ENCODE measurements at regions not wholly inside any gene's neighbourhood (a gene's known extent, or its start where the extent isn't known, plus 50 kb on each side); places are given as distances from the start of the nearest gene placed in this dataset.

DNA sequence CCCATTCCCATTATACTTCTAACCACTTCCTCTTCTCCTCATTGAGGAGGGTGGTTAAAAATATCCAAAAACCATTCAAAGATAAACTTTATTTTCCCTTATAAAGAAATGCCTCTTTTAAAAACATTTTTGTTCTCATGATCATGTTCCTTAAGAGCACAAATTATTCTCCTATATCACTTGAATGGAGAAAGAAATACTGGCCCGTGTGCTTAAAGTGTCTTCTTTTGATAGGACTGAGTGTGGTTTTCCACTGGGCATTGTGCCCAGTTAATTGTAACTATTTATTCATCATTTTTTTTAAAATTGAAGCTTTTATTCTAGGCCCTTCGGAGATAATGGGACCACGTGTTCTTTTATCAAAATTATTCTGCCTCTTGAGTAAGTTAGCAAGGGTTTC lies 871.5 kb downstream of the QKI start:
- Histone ChIP-seq H3K27ac (ENCODE audit: low read length) (no peak overlapping the region), H3K36me3 (ENCODE audit: control insufficient read depth in 2 of 2, insufficient read depth in 2 of 2, low read length in 2 of 2) (no peaks in the 10 kb centered on the region), H3K9me3 (ENCODE audit: control insufficient read depth in 2 of 2, low read length in 2 of 2) (peaks cover 0 to 3% of the 10 kb centered on the region in 2 donors)

DNA sequence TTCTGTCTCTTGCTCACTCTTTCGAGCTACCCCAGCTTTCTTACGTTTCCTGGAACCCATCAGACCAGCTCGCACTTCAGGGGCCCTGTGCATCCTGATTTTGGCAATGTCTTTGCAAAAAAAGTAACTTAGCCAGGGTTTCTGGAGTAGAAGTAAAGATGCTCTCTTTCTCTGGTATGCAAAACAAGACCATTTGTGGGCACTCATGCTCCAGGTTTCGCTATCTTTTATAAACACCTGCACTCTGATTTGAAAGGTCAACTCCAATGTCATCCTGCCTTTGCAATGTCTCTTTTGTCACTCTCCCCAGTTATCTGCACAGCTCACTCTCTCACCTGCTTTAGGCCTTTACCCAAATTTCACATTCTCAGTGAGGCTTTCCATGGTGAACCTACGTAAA lies 869.1 kb downstream of the QKI start:
- Histone ChIP-seq H3K4me3 (ENCODE audit: low read length in 2 of 2) (no peak overlapping the region), H3K27ac (ENCODE audit: low read length) (no peak overlapping the region), H3K9ac (ENCODE audit: low read length in 2 of 2) (no peak overlapping the region), H3K4me1 (ENCODE audit: control insufficient read depth, insufficient read depth, low read length) (no peaks in the 10 kb centered on the region), H3K27me3 (ENCODE audit: control insufficient read depth in 1 of 2, insufficient read depth in 2 of 2, low read length in 2 of 2) (no peaks in the 10 kb centered on the region), H3K36me3 (ENCODE audit: control insufficient read depth in 2 of 2, insufficient read depth in 2 of 2, low read length in 2 of 2) (no peaks in the 10 kb centered on the region), H3K9me3 (ENCODE audit: control insufficient read depth in 2 of 2, low read length in 2 of 2) (no peaks in the 10 kb centered on the region)

More for the DNA sequence above, 871.5 kb downstream of the QKI start:
- Histone ChIP-seq H3K9ac (ENCODE audit: low read length in 2 of 2) (no peak overlapping the region), H3K4me3 (ENCODE audit: low read length in 2 of 2) (no peak overlapping the region), H3K4me1 (ENCODE audit: control insufficient read depth, insufficient read depth, low read length) (no peaks in the 10 kb centered on the region), H3K27me3 (ENCODE audit: control insufficient read depth in 1 of 2, insufficient read depth in 2 of 2, low read length in 2 of 2) (no peaks in the 10 kb centered on the region)

DNA sequence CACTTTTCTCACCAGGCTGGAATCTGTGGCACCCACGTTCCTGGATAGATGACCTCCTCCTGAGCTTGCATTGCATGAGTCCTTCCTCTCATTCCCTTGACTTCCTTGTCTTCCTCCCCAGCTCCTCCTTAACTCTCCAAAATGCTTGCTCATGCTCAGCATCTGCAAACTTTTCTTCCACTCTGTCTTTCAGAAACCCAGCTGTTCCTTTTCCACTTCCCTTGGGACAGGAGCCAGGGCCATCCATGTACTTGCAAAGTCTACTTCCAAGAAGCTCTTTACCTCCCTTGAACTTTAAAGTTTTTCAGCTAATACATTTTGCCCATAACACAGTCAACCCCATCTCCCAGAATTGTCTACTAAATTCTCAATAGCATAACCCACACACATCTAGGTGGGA lies 861.7 kb downstream of the QKI start:
- Histone ChIP-seq H3K9ac (ENCODE audit: low read length in 2 of 2) (no peak overlapping the region), H3K9me3 (ENCODE audit: control insufficient read depth in 2 of 2, low read length in 2 of 2) (no peaks in the 10 kb centered on the region), H3K27me3 (ENCODE audit: control insufficient read depth in 1 of 2, insufficient read depth in 2 of 2, low read length in 2 of 2) (no peaks in the 10 kb centered on the region), H3K27ac (ENCODE audit: low read length) (no peak overlapping the region), H3K36me3 (ENCODE audit: control insufficient read depth in 2 of 2, insufficient read depth in 2 of 2, low read length in 2 of 2) (no peaks in the 10 kb centered on the region), H3K4me1 (ENCODE audit: control insufficient read depth, insufficient read depth, low read length) (no peaks in the 10 kb centered on the region), H3K4me3 (ENCODE audit: low read length in 2 of 2) (no peak overlapping the region)

DNA sequence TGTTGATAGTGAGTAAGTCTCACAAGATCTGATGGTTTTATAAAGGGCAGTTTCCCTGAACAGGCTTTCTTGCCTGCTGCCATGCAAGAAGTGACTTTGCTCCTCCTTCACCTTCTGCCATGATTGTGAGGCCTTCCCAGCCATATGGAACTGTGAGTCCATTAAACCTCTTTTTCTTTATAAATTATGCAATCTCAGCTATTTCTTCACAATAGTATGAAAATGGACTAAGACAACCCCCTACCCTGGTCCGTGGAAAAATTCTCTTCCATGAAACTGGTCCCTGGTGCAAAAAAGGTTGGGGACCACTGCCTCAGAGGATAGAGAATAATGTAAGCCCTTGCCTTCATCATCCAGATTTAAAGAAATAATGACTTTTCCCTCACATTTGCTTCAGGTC lies 861.3 kb downstream of the QKI start:
- Histone ChIP-seq H3K27me3 (ENCODE audit: control insufficient read depth in 1 of 2, insufficient read depth in 2 of 2, low read length in 2 of 2) (no peaks in the 10 kb centered on the region), H3K9ac (ENCODE audit: low read length in 2 of 2) (no peak overlapping the region), H3K4me3 (ENCODE audit: low read length in 2 of 2) (no peak overlapping the region)

DNA sequence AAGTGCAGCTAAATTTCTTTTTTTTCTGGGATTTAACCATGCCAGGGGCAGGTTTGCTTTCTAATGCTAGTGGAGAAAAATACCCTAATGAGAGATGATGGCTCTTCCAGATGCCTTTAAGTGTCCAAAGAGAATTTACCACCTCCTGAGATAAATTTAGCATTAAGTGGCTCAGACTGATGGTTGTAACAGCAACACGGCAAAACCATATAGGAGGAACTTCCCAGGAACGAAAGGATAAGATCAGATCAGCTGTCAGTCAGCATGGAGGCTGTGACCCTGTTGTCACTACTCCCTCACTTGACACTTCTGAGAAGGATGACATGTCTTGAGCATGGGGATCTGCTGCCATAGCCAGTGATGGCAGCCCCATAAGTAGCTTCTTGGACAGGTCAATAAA lies 860.0 kb downstream of the QKI start:
- H3K4me3 ChIP-seq (ENCODE audit: low read length in 2 of 2): no peak overlapping the region
- H3K27ac ChIP-seq (ENCODE audit: low read length): no peak overlapping the region
- no peak overlapping the region for H3K9ac ChIP-seq (ENCODE audit: low read length in 2 of 2)
- H3K4me1 ChIP-seq (ENCODE audit: control insufficient read depth, insufficient read depth, low read length): no peaks in the 10 kb centered on the region
- H3K27me3 ChIP-seq (ENCODE audit: control insufficient read depth in 1 of 2, insufficient read depth in 2 of 2, low read length in 2 of 2): no peaks in the 10 kb centered on the region
- no peaks in the 10 kb centered on the region for H3K9me3 ChIP-seq (ENCODE audit: control insufficient read depth in 2 of 2, low read length in 2 of 2)
- H3K36me3 ChIP-seq (ENCODE audit: control insufficient read depth in 2 of 2, insufficient read depth in 2 of 2, low read length in 2 of 2): no peaks in the 10 kb centered on the region

More for the DNA sequence above, 861.3 kb downstream of the QKI start:
- Histone ChIP-seq H3K4me1 (ENCODE audit: control insufficient read depth, insufficient read depth, low read length) (no peaks in the 10 kb centered on the region), H3K9me3 (ENCODE audit: control insufficient read depth in 2 of 2, low read length in 2 of 2) (no peaks in the 10 kb centered on the region), H3K36me3 (ENCODE audit: control insufficient read depth in 2 of 2, insufficient read depth in 2 of 2, low read length in 2 of 2) (no peaks in the 10 kb centered on the region), H3K27ac (ENCODE audit: low read length) (no peak overlapping the region)

DNA sequence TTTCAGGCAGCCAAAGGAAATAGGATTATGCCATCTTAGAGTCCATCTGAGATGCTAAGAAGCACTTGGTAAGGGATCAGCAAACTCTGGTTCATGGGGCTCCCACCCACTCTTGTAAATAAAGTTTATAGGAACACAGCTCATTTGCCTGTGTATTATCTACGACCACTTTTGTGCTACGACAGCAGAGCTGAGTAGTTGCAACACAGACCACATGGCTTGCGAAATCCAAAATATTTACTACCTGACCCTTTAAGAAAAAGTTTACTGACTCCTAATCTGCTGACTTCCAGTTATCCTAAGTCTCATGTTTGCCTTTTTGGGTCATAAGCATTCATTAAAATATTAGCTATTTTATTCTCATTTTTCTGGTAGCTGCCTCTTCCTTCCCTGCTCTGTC lies 859.0 kb downstream of the QKI start:
- Histone ChIP-seq H3K4me3 (ENCODE audit: low read length in 2 of 2) (no peak overlapping the region), H3K9ac (ENCODE audit: low read length in 2 of 2) (no peak overlapping the region), H3K4me1 (ENCODE audit: control insufficient read depth, insufficient read depth, low read length) (no peaks in the 10 kb centered on the region), H3K36me3 (ENCODE audit: control insufficient read depth in 2 of 2, insufficient read depth in 2 of 2, low read length in 2 of 2) (no peaks in the 10 kb centered on the region), H3K9me3 (ENCODE audit: control insufficient read depth in 2 of 2, low read length in 2 of 2) (no peaks in the 10 kb centered on the region), H3K27ac (ENCODE audit: low read length) (no peak overlapping the region), H3K27me3 (ENCODE audit: control insufficient read depth in 1 of 2, insufficient read depth in 2 of 2, low read length in 2 of 2) (no peaks in the 10 kb centered on the region)

DNA sequence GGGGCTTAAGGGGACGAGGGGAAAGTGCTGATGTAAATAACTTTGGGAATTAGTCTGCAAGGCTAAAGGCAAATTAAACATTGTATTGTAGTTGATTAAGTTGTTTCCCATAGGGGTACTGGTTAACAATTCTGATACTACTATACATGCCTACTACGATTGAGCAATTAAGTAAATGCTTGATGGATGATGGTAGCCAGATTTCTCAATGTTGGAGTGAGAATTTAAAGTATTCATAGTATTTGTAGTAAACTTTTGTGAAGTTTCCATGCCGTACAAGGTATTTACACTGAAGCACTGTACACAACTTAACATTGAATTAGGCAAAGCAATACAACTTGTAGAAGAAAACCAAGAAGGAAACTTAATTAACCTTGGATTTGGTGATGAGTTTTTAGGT lies 852.3 kb downstream of the QKI start:
- Histone ChIP-seq H3K9ac (ENCODE audit: low read length in 2 of 2) (no peak overlapping the region), H3K4me1 (ENCODE audit: control insufficient read depth, insufficient read depth, low read length) (no peaks in the 10 kb centered on the region), H3K27ac (ENCODE audit: low read length) (no peak overlapping the region), H3K9me3 (ENCODE audit: control insufficient read depth in 2 of 2, low read length in 2 of 2) (no peaks in the 10 kb centered on the region), H3K4me3 (ENCODE audit: low read length in 2 of 2) (no peak overlapping the region), H3K36me3 (ENCODE audit: control insufficient read depth in 2 of 2, insufficient read depth in 2 of 2, low read length in 2 of 2) (no peaks in the 10 kb centered on the region), H3K27me3 (ENCODE audit: control insufficient read depth in 1 of 2, insufficient read depth in 2 of 2, low read length in 2 of 2) (no peaks in the 10 kb centered on the region)

DNA sequence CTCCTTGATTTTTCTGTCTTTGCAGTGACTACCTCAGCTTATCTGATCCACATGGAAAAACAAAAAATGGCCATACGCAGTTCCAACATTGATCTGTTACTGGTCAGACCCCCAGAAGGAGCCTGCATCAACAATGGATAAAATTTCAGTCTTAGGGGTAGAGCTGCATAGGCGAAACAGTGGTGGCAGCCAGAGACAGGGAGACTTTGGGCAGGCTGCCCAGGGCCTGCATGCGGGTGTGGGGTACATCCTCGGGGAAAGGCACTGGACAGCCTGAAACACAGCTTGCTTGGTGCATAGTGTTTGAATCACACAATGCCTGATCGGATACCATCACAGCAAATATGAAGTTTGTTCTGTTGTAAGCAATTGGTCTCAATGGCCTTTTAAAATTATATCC lies 847.8 kb downstream of the QKI start:
- Histone ChIP-seq H3K27me3 (ENCODE audit: control insufficient read depth in 1 of 2, insufficient read depth in 2 of 2, low read length in 2 of 2) (no peaks in the 10 kb centered on the region), H3K9ac (ENCODE audit: low read length in 2 of 2) (no peak overlapping the region), H3K27ac (ENCODE audit: low read length) (no peak overlapping the region), H3K4me3 (ENCODE audit: low read length in 2 of 2) (no peak overlapping the region), H3K36me3 (ENCODE audit: control insufficient read depth in 2 of 2, insufficient read depth in 2 of 2, low read length in 2 of 2) (no peaks in the 10 kb centered on the region), H3K9me3 (ENCODE audit: control insufficient read depth in 2 of 2, low read length in 2 of 2) (no peaks in the 10 kb centered on the region), H3K4me1 (ENCODE audit: control insufficient read depth, insufficient read depth, low read length) (no peaks in the 10 kb centered on the region)

DNA sequence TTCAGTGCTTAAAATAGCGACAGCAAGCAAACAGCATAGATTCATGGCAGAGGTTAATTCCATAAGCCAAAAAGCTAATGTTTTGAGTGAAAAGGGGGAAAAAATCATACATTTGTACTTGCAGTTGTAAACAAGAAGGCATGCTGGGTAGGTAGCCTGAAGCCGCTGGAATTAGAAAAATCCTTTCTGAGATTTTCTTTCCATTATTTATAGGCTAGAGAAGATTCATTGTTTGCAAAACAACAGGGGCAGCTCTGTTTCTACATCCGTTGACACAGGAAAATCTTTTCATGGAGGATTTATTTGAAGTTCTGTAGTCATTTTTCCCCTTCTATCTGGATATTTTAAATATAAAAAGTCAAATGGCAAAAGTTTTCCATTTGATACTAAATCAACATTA lies 843.9 kb downstream of the QKI start:
- H3K27ac ChIP-seq (ENCODE audit: low read length): no peak overlapping the region
- no peaks in the 10 kb centered on the region for H3K9me3 ChIP-seq (ENCODE audit: control insufficient read depth in 2 of 2, low read length in 2 of 2)
- H3K9ac ChIP-seq (ENCODE audit: low read length in 2 of 2): no peak overlapping the region
- no peak overlapping the region for H3K4me3 ChIP-seq (ENCODE audit: low read length in 2 of 2)
- H3K36me3 ChIP-seq (ENCODE audit: control insufficient read depth in 2 of 2, insufficient read depth in 2 of 2, low read length in 2 of 2): no peaks in the 10 kb centered on the region
- H3K27me3 ChIP-seq (ENCODE audit: control insufficient read depth in 1 of 2, insufficient read depth in 2 of 2, low read length in 2 of 2): no peaks in the 10 kb centered on the region
- H3K4me1 ChIP-seq (ENCODE audit: control insufficient read depth, insufficient read depth, low read length): no peaks in the 10 kb centered on the region

DNA sequence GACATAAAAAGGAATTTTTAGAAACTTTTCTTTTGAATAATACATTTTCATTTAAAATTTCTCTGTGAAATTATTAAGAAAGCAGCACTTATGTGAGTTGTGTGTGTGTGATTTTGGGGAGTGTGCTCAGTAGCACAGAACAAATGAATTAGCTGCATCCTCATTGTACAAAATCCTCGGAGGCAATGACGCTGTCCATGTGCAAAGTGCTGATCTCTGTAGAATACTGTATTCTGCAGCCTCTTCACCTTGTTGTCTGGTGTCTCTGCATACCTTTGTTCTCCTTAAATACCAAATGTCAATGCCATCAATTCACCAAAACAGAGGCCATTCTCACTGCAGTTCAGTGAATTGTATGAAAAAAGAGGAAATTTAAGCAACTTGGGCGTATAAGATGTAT lies 838.4 kb downstream of the QKI start:
- Histone ChIP-seq H3K36me3 (ENCODE audit: control insufficient read depth in 2 of 2, insufficient read depth in 2 of 2, low read length in 2 of 2) (no peaks in the 10 kb centered on the region), H3K4me1 (ENCODE audit: control insufficient read depth, insufficient read depth, low read length) (no peaks in the 10 kb centered on the region), H3K27ac (ENCODE audit: low read length) (no peak overlapping the region), H3K9ac (ENCODE audit: low read length in 2 of 2) (no peak overlapping the region), H3K4me3 (ENCODE audit: low read length in 2 of 2) (no peak overlapping the region), H3K27me3 (ENCODE audit: control insufficient read depth in 1 of 2, insufficient read depth in 2 of 2, low read length in 2 of 2) (no peaks in the 10 kb centered on the region), H3K9me3 (ENCODE audit: control insufficient read depth in 2 of 2, low read length in 2 of 2) (no peaks in the 10 kb centered on the region)

DNA sequence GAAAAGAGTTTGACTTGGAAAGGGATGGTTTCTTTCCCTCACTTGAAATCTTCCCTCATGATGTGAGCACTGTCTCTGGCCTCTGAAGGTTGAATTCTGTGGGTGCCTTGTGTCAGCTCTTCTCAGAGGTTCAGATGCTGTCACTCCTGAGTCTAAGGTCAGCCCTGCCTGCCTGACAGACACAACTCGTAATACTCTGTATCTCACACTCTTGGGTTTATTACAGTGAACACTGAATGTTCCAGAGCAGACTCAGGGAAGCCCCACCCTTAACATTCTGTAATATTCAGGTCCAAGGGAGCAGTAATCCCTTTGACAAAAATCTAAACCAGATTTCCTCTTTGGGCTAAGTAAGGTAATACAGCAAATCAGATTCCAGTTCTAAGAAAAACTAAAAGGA lies 837.8 kb downstream of the QKI start:
- no peaks in the 10 kb centered on the region for H3K4me1 ChIP-seq (ENCODE audit: control insufficient read depth, insufficient read depth, low read length)
- no peak overlapping the region for H3K9ac ChIP-seq (ENCODE audit: low read length in 2 of 2)
- no peaks in the 10 kb centered on the region for H3K27me3 ChIP-seq (ENCODE audit: control insufficient read depth in 1 of 2, insufficient read depth in 2 of 2, low read length in 2 of 2)
- H3K4me3 ChIP-seq (ENCODE audit: low read length in 2 of 2): no peak overlapping the region
- no peaks in the 10 kb centered on the region for H3K9me3 ChIP-seq (ENCODE audit: control insufficient read depth in 2 of 2, low read length in 2 of 2)
- no peak overlapping the region for H3K27ac ChIP-seq (ENCODE audit: low read length)
- H3K36me3 ChIP-seq (ENCODE audit: control insufficient read depth in 2 of 2, insufficient read depth in 2 of 2, low read length in 2 of 2): no peaks in the 10 kb centered on the region

DNA sequence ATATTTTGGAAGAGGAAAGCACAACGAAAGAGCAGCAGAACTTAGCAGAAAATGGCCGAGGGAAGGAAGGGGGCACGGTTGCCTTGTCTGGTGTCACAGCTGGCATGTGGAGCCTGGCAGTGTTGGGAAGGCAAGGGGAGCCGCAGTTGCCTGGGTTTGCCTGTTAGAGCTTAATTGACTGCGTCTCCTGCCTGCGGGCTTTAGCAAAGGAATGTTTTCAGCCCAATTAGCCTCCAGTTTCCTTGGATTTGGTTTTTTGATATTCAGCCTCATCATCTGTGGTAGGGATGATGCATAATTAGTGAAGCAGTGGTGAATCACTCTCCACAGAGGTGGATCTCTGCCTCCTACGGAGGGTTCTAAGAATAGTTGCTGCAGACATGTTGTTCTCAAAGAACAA lies 832.6 kb downstream of the QKI start:
- Histone ChIP-seq H3K27ac (ENCODE audit: low read length) (no peak overlapping the region), H3K36me3 (ENCODE audit: control insufficient read depth in 2 of 2, insufficient read depth in 2 of 2, low read length in 2 of 2) (no peaks in the 10 kb centered on the region), H3K4me3 (ENCODE audit: low read length in 2 of 2) (no peak overlapping the region), H3K9me3 (ENCODE audit: control insufficient read depth in 2 of 2, low read length in 2 of 2) (no peaks in the 10 kb centered on the region), H3K27me3 (ENCODE audit: control insufficient read depth in 1 of 2, insufficient read depth in 2 of 2, low read length in 2 of 2) (no peaks in the 10 kb centered on the region), H3K9ac (ENCODE audit: low read length in 2 of 2) (no peak overlapping the region), H3K4me1 (ENCODE audit: control insufficient read depth, insufficient read depth, low read length) (no peaks in the 10 kb centered on the region)

Data from stomach smooth muscle (tissue), 2 donors.